IMR-90 (cell line): ENCODE measurements at regions not wholly inside any gene's neighbourhood (a gene's known extent, or its start where the extent isn't known, plus 50 kb on each side); places are given as distances from the start of the nearest gene placed in this dataset.
"Not testable (repeated sequence)": the region's sequence is repeated elsewhere in the genome, so short reads cannot be mapped to it uniquely, and the experiment has no call there.

ENCODE experiments used
- ATAC-seq: fragments of 200-7000 bp; cut with Tn5 transposase; 2 replicates; pipeline ENCODE4 v1.9.1; 2020; ENCODE audit warnings: low read depth, mild to moderate bottlenecking, moderate library complexity
- BruUV-seq: library from RNA; stranded (reverse); fragments of 400-500 nt; replicated peaks from 2 replicates; lab custom pipeline; 2021; lab: Mats Ljungman, UMichigan
- CTCF ChIA-PET: fragments of 300-600 bp; formaldehyde crosslinking; extraction: SDS; loops from one replicate; lab custom pipeline; 2021; ENCODE audit warnings: antibody characterized with exemption; lab: Yijun Ruan, JAX
- POLR2A ChIA-PET: fragments of 300-600 bp; sonication (Branson Sonifier 250); formaldehyde crosslinking; loops from one replicate; lab custom pipeline; 2022; ENCODE audit warnings: antibody characterized with exemption; ENCODE audit not compliant: unreplicated experiment; lab: Charles Lee
- DNase-seq: peaks from one replicate; pipeline ENCODE4 v3.0.0; 2013
- H2AFZ ChIP-seq: replicated peaks from 2 replicates; pipeline ENCODE3; 2013; ENCODE audit warnings: low read length, mild to moderate bottlenecking; ENCODE audit not compliant: poor library complexity
- H2AK5ac ChIP-seq: 2 replicates; pipeline ENCODE4 v1.6.1; 2013; ENCODE audit warnings: low read depth, low read length, inconsistent platforms
- H2AK9ac ChIP-seq: replicated peaks from 2 replicates; pipeline ENCODE3; 2013; ENCODE audit warnings: mild to moderate bottlenecking, low read depth, low read length, moderate library complexity; ENCODE audit not compliant: poor library complexity
- H2BK120ac ChIP-seq: 2 replicates; pipeline ENCODE4 v1.6.1; 2013; ENCODE audit warnings: low read depth, low read length, inconsistent platforms
- H2BK15ac ChIP-seq: 3 replicates; pipeline ENCODE4 v1.6.1; 2013; ENCODE audit warnings: low read depth, low read length, inconsistent platforms
- H2BK20ac ChIP-seq: 2 replicates; pipeline ENCODE4 v1.6.1; 2013; ENCODE audit warnings: low read depth, mild to moderate bottlenecking, inconsistent platforms, low read length, moderate library complexity
- H2BK5ac ChIP-seq: 2 replicates; pipeline ENCODE4 v1.6.1; 2013; ENCODE audit warnings: mild to moderate bottlenecking, low read depth, low read length, inconsistent platforms; ENCODE audit not compliant: poor library complexity, severe bottlenecking
- H3K14ac ChIP-seq: replicated peaks from 2 replicates; pipeline ENCODE4 v1.6.1; 2013; ENCODE audit warnings: low read depth, low read length, inconsistent platforms
- H3K18ac ChIP-seq: 2 replicates; pipeline ENCODE4 v1.6.1; 2013; ENCODE audit warnings: low read depth, low read length, control low read depth
- H3K23ac ChIP-seq: 2 replicates; pipeline ENCODE4 v1.6.1; 2013; ENCODE audit warnings: low read depth, low read length, inconsistent platforms
- H3K27ac ChIP-seq: 2 replicates; pipeline ENCODE4 v1.5.1; 2013; ENCODE audit warnings: mild to moderate bottlenecking, control low read depth, low read length; ENCODE audit not compliant: insufficient read depth
- H3K27me3 ChIP-seq: 2 replicates; pipeline ENCODE4 v1.6.1; 2013; ENCODE audit warnings: low read length; ENCODE audit not compliant: control insufficient read depth, insufficient read depth
- H3K36me3 ChIP-seq: 2 replicates; pipeline ENCODE4 v1.6.1; 2013; ENCODE audit warnings: low read length, mixed read lengths; ENCODE audit not compliant: control insufficient read depth, insufficient read depth
- H3K4ac ChIP-seq: 2 replicates; pipeline ENCODE4 v1.6.1; 2013; ENCODE audit warnings: low read depth, low read length, inconsistent platforms
- H3K4me1 ChIP-seq: 2 replicates; pipeline ENCODE4 v1.6.1; 2013; ENCODE audit warnings: low read length, mixed read lengths; ENCODE audit not compliant: control insufficient read depth, insufficient read depth
- H3K4me2 ChIP-seq: 2 replicates; pipeline ENCODE4 v1.6.1; 2013; ENCODE audit warnings: low read depth, mild to moderate bottlenecking, control low read depth, low read length, moderate library complexity
- H3K4me3 ChIP-seq: 2 replicates; pipeline ENCODE4 v1.5.1; 2013; ENCODE audit warnings: low read depth, mild to moderate bottlenecking, control low read depth, low read length, moderate library complexity; ENCODE audit not compliant: insufficient read depth
- H3K56ac ChIP-seq: 2 replicates; pipeline ENCODE4 v1.6.1; 2013; ENCODE audit warnings: low read length, inconsistent platforms; ENCODE audit not compliant: insufficient read depth; ENCODE audit errors: extremely low read depth
- H3K79me1 ChIP-seq, 2 experiments: 2 replicates each; pipeline ENCODE4 v1.6.1; 2013; ENCODE audit warnings: low read length in 2 of 2, inconsistent platforms in 1 of 2, low read depth in 1 of 2
- H3K9ac ChIP-seq: 2 replicates; pipeline ENCODE4 v1.6.1; 2013; ENCODE audit warnings: low read depth, low read length, control low read depth
- H3K9me1 ChIP-seq: 2 replicates; pipeline ENCODE4 v1.6.1; 2013; ENCODE audit warnings: low read length, inconsistent platforms; ENCODE audit not compliant: insufficient read depth
- H3K9me3 ChIP-seq: 2 replicates; pipeline ENCODE4 v1.6.1; 2013; ENCODE audit warnings: low read length; ENCODE audit not compliant: control insufficient read depth, insufficient read depth
- H4K20me1 ChIP-seq: 2 replicates; pipeline ENCODE4 v1.6.1; 2013; ENCODE audit warnings: low read length, inconsistent platforms; ENCODE audit not compliant: insufficient read depth
- H4K5ac ChIP-seq: 2 replicates; pipeline ENCODE4 v1.6.1; 2013; ENCODE audit warnings: mild to moderate bottlenecking, low read depth, low read length, control low read depth
- H4K8ac ChIP-seq, 2 experiments: 2 replicates each; pipeline ENCODE4 v1.6.1; 2013; ENCODE audit warnings: low read depth in 2 of 2, low read length in 2 of 2, control low read depth in 1 of 2, inconsistent platforms in 1 of 2
- H4K91ac ChIP-seq: 2 replicates; pipeline ENCODE4 v1.6.1; 2013; ENCODE audit warnings: low read depth, low read length, inconsistent platforms; ENCODE audit not compliant: insufficient read depth
- WGBS, 2 experiments: methylation state at CpG; one replicate each; pipeline versions ENCODE4 v1.1.5 to v1.1.7; 2013; ENCODE audit warnings: missing lambda C conversion rate in 2 of 2; ENCODE audit not compliant: insufficient read length in 1 of 2; ENCODE audit errors: extremely low coverage in 2 of 2; 5-methylcytosine and 5-hydroxymethylcytosine counted together
- dilution Hi-C: fragments of 300-500 bp; cut with HindIII; formaldehyde crosslinking; loops from one replicate; pipeline ENCODE4 v1.14.3; 2018; ENCODE audit warnings: low sequenced_read_pairs; ENCODE audit not compliant: unreplicated experiment
- in situ Hi-C: fragments of 300-500 bp; cut with MboI; formaldehyde crosslinking; loops from 3 replicates; pipeline ENCODE4 v1.14.3; 2019; ENCODE audit warnings: low sequenced_read_pairs, inconsistent platforms, mixed read lengths
- intact Hi-C: fragments of 100-400 bp; cut with micrococcal nuclease; formaldehyde crosslinking; loops from 2 replicates; pipeline ENCODE4 v1.10.0; 2022

DNA sequence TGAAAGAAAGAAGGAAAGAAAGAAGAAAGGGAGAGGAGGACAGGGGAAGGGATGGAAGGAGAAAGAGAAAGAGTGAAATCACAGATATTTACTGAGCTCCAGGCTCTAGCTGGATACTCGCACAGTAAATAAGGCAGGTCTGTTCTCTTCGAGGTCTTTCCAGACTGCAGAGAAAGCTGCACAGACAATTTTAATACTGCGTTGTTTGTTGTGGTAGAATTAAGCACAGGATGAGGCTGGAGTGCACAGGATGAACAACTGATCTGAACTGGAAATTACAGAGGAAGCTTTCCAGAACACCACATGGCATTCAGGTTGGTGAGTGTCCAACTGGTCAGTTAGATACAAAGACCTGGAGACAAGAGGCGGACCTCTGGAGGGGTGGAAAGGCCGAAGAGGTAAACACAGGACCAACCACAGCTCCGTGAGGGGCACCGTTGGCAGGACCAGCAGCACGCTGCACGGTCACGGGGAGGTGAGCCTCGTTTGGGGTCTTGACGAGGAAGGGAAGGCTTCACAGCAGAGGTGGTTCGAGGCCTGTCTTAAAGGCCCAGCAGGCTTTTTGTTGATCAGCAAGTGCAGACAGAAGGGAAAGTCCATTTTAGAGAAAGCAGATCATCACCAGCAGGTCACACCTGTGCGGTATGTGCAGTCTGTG lies 121.7 kb downstream of the ATP6V0E2 start:
- intact Hi-C loops, H2BK5ac ChIP-seq, H4K5ac ChIP-seq, H3K14ac ChIP-seq, BruUV-seq, dilution Hi-C loops, ATAC-seq, DNase-seq, H3K23ac ChIP-seq, H3K79me1 ChIP-seq, H3K9me3 ChIP-seq, H4K8ac ChIP-seq, H3K4me3 ChIP-seq, H3K4me1 ChIP-seq, H2BK15ac ChIP-seq, H2BK20ac ChIP-seq, POLR2A ChIA-PET, H3K27ac ChIP-seq, H3K27me3 ChIP-seq, H2BK120ac ChIP-seq, H4K91ac ChIP-seq, H4K20me1 ChIP-seq, H3K18ac ChIP-seq, H3K4me2 ChIP-seq, in situ Hi-C loops, H3K4ac ChIP-seq, H2AK5ac ChIP-seq, H2AK9ac ChIP-seq, H3K9me1 ChIP-seq, H3K36me3 ChIP-seq, CTCF ChIA-PET, H3K56ac ChIP-seq, H2AFZ ChIP-seq, H3K9ac ChIP-seq: not testable (repeated sequence)
- no CpG with 5 or more reads among the region's 14 CpGs for WGBS, 2 experiments

DNA sequence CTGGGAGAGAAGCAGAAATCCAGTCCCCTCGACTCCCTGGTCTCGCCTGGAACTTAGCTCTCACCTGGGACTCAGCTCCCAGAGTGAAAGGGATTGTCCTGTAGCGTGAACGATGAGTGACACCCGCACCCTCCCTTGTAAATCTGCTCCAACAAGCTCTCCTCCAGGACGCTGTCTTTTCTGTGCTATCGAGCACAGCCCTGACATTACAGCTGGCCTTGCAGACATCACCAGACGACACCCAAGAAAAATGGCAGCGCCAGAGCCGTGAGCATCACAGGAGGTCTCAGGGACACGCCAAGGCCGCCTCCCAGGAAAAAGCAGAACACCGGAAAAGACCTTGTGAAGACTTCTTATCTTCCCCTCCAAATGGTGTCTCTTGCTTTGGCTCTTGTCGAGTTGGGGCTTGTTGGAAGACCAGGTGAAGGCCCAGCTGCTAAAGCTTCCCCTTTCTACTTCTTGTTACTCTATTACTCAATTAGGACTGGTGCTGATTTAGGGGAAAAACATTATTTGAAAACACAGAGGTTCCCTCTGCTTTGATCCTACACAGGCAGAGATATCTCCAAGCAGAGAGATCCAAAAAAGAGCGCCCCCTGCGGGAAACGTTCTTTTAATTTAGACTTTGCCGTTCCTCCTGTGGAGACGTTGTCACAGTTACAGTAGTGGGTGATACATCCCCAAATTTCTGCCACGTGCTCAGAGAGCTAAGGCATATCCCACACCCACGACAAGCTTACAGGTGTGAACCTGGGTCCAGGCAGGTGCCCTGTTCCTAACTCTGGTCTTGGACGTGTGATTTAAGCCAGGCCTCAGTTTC lies 127.2 kb downstream of the ATP6V0E2 start:
- H3K36me3 ChIP-seq, CTCF ChIA-PET, H3K4me3 ChIP-seq, ATAC-seq, H4K8ac ChIP-seq, H3K9me1 ChIP-seq, DNase-seq, H2AK9ac ChIP-seq, H3K4me2 ChIP-seq, H3K9ac ChIP-seq, H2BK20ac ChIP-seq, H3K56ac ChIP-seq, H3K27me3 ChIP-seq, dilution Hi-C loops, H2BK15ac ChIP-seq, POLR2A ChIA-PET, H3K23ac ChIP-seq, H3K79me1 ChIP-seq, H2AFZ ChIP-seq, H4K5ac ChIP-seq, H4K91ac ChIP-seq, H2BK120ac ChIP-seq, H3K14ac ChIP-seq, H2AK5ac ChIP-seq, H3K18ac ChIP-seq, BruUV-seq, H3K9me3 ChIP-seq, H3K4ac ChIP-seq, H3K4me1 ChIP-seq, H3K27ac ChIP-seq, in situ Hi-C loops, H4K20me1 ChIP-seq, H2BK5ac ChIP-seq: not testable (repeated sequence)
- WGBS, 2 experiments, result no CpG with 5 or more reads among the region's 22 CpGs
- intact Hi-C loops, result loop anchor here (5.0 kb wide), 1 partner anchor 119 kb away; no protein-coding TSS in a partner anchor
